HepG2 (cell line): ENCODE measurements at regions not wholly inside any gene's neighbourhood (a gene's known extent, or its start where the extent isn't known, plus 50 kb on each side); places are given as distances from the start of the nearest gene placed in this dataset.

Experiments
- CHD2 ChIP-seq: IDR thresholded peaks from 2 replicates; pipeline ENCODE4 v1.6.1; 2011; ENCODE audit warnings: low read depth, low read length, improper control_type of control experiment
- MTF1 ChIP-seq: sonication (generic); formaldehyde crosslinking; IDR thresholded peaks from 2 replicates; pipeline ENCODE4 v1.5.0; 2020; ENCODE audit warnings: missing genetic modification reagents
- RFX1 ChIP-seq: fragments of 450-650 bp; IDR thresholded peaks from 2 replicates; pipeline ENCODE4 v1.6.1; 2017
- RXRA ChIP-seq: sonication (generic); formaldehyde crosslinking; IDR thresholded peaks from 2 replicates; pipeline ENCODE4 v1.5.1; 2020; ENCODE audit warnings: missing genetic modification reagents
- SIX4 ChIP-seq: sonication (generic); formaldehyde crosslinking; IDR thresholded peaks from 2 replicates; pipeline ENCODE4 v1.4.0; 2020; ENCODE audit warnings: missing genetic modification reagents
- ZNF816 ChIP-seq: sonication (generic); formaldehyde crosslinking; IDR thresholded peaks from 2 replicates; pipeline ENCODE4 v1.8.0; 2022; ENCODE audit warnings: missing genetic modification reagents, mild to moderate bottlenecking, borderline replicate concordance

DNA sequence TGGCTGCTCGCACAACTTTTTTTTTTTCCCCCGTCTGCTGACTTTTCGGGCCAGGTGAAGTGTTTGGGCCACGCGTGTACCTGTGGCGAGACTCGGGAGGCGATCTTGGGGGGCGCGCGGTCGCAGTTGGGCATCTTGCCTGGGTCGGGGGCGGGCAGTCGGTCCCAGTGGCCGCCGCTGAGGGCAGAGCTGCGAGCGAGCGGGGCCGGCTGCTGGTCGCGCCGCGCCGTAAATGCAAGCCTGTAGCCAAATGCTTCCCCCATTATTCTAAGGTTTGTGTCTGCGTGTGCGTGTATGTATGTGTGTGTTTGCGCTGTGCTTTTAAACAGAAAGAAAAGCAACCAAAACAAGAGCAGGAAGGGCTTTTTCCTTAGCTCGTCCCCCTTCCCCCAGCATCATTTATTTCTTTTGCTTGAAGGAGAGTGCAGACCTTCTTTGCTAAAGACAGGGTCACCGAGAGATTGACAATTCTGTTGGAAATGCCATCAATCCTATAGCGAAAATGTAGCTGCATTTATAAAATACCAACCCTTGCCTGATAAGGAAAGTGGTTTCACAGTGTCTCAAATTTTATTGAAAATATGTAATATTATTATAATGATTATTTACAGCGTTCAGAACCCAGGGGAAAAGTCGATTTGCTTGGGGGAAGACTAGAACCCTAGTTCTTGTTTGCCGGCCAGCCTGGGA, 143.2 kb upstream of the ZNF536 start:
- TF ChIP-seq MTF1 (CRISPR knock-in tag) (no peak), SIX4 (no peak), RFX1 (no peak), RXRA (CRISPR knock-in tag) (no peak), ZNF816 (CRISPR knock-in tag) (no peak), CHD2 (no peak)
